Mesothelial cell of epicardium (in vitro differentiated cells): ENCODE measurements at regions not wholly inside any gene's neighbourhood (a gene's known extent, or its start where the extent isn't known, plus 50 kb on each side); places are given as distances from the start of the nearest gene placed in this dataset.
"Not testable (repeated sequence)": the region's sequence is repeated elsewhere in the genome, so short reads cannot be mapped to it uniquely, and the experiment has no call there.

ENCODE experiments used
- DNase-seq, 2 experiments: peaks; one replicate each; pipeline ENCODE4 v3.0.0; 2021; ENCODE audit warnings: low spot score in 2 of 2; ENCODE audit not compliant: unreplicated experiment in 2 of 2
- H3K27ac Mint-ChIP-seq: 2 replicates; pipeline ENCODE4 v1.8.0; 2021; ENCODE audit warnings: mixed read lengths
- H3K27me3 Mint-ChIP-seq: 2 replicates; pipeline ENCODE4 v1.8.0; 2021; ENCODE audit warnings: low read depth, mixed read lengths
- H3K36me3 Mint-ChIP-seq: 2 replicates; pipeline ENCODE4 v1.8.0; 2021; ENCODE audit warnings: mixed read lengths
- H3K4me1 Mint-ChIP-seq: 2 replicates; pipeline ENCODE4 v1.8.0; 2021; ENCODE audit warnings: mixed read lengths
- H3K4me3 Mint-ChIP-seq: 2 replicates; pipeline ENCODE4 v1.8.0; 2021; ENCODE audit warnings: mild to moderate bottlenecking, moderate library complexity, mixed read lengths
- H3K9me3 Mint-ChIP-seq: 2 replicates; pipeline ENCODE4 v1.8.0; 2021; ENCODE audit warnings: mixed read lengths
- TF ChIP-seq, protein P1 (sequence below): fragments of 200-600 bp; sonication (generic); IDR thresholded peaks from one replicate; pipeline ENCODE4 v1.5.0; 2021; ENCODE audit warnings: antibody characterized with exemption; ENCODE audit not compliant: unreplicated experiment

DNA sequence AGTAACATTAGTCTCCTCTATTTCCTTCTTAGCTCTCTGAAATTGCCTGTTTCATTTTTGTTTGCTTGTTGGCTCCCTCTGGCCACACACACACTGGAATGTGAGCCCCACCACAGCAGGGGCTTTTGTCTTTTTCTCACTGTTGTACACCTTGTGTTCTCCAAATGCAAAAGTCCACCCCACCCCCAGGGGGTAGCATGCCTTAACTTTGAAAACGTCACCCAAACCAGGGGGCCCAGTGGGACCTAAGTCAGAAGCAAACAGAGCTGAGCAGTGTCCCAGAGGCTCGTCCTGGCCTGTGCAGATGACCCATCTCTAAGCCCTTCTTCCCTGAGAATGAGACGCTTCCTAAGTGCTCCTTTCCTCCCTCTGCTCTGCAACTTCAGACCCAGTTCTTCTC is 614.1 kb downstream of the UQCRFS1 start:
- H3K9me3 Mint-ChIP-seq = no peaks in the 10 kb centered on the region
- no peaks in the 10 kb centered on the region for H3K36me3 Mint-ChIP-seq
- TF ChIP-seq, protein P1, sequence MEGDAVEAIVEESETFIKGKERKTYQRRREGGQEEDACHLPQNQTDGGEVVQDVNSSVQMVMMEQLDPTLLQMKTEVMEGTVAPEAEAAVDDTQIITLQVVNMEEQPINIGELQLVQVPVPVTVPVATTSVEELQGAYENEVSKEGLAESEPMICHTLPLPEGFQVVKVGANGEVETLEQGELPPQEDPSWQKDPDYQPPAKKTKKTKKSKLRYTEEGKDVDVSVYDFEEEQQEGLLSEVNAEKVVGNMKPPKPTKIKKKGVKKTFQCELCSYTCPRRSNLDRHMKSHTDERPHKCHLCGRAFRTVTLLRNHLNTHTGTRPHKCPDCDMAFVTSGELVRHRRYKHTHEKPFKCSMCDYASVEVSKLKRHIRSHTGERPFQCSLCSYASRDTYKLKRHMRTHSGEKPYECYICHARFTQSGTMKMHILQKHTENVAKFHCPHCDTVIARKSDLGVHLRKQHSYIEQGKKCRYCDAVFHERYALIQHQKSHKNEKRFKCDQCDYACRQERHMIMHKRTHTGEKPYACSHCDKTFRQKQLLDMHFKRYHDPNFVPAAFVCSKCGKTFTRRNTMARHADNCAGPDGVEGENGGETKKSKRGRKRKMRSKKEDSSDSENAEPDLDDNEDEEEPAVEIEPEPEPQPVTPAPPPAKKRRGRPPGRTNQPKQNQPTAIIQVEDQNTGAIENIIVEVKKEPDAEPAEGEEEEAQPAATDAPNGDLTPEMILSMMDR = no peak
- no peaks in the 10 kb centered on the region for H3K4me1 Mint-ChIP-seq
- no peak for DNase-seq
- no peak overlapping the region for H3K4me3 Mint-ChIP-seq
- H3K27me3 Mint-ChIP-seq = peaks cover 42% of the 10 kb centered on the region
- H3K27ac Mint-ChIP-seq = no peak overlapping the region

DNA sequence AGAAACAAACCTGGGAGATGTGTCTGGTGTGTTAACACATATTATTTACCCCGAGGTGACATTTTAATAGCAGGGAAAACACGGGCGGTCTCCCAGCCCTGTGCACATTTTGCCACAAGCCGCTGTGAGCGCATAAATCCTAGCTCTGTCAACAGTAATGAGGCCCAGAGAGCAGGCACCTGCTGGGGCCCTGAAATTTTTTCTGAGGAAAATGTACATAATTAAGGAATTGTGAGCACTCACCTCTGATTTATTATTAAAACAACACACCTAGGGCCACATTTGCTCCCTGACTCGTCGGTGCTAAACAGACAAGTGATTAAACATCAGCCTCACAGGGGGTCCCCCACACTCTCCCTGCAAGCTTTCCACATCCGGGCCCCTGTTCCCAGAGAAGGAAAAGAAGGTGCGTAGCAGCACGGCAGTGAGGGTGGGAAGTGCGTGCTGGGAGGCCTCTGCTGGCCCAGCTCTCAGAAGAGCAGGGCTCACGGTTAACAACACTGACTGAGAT is 616.3 kb downstream of the UQCRFS1 start:
- no peaks in the 10 kb centered on the region for H3K9me3 Mint-ChIP-seq
- no peak overlapping the region for H3K4me3 Mint-ChIP-seq
- peaks cover 43% of the 10 kb centered on the region for H3K27me3 Mint-ChIP-seq
- TF ChIP-seq, protein P1 = no peak
- no peaks in the 10 kb centered on the region for H3K4me1 Mint-ChIP-seq
- no peak for DNase-seq
- no peaks in the 10 kb centered on the region for H3K36me3 Mint-ChIP-seq
- no peak overlapping the region for H3K27ac Mint-ChIP-seq

GRCh38 chr19:28595722-28596480 is 617.0 kb downstream of the UQCRFS1 start:
- peaks cover 43% of the 10 kb centered on the region for H3K27me3 Mint-ChIP-seq
- no peak overlapping the region for H3K4me3 Mint-ChIP-seq
- DNase-seq = no peak
- TF ChIP-seq, protein P1 = no peak
- H3K9me3 Mint-ChIP-seq = no peaks in the 10 kb centered on the region
- H3K4me1 Mint-ChIP-seq = no peaks in the 10 kb centered on the region
- H3K36me3 Mint-ChIP-seq = no peaks in the 10 kb centered on the region
- no peak overlapping the region for H3K27ac Mint-ChIP-seq

GRCh38 chr19:28594737-28595136 is 618.2 kb downstream of the UQCRFS1 start:
- TF ChIP-seq, protein P1 = no peak
- Mint-ChIP-seq H3K27ac (no peak overlapping the region), H3K36me3 (no peaks in the 10 kb centered on the region), H3K27me3 (peaks cover 41% of the 10 kb centered on the region), H3K4me3 (no peak overlapping the region), H3K4me1 (no peaks in the 10 kb centered on the region), H3K9me3 (no peaks in the 10 kb centered on the region)
- no peak for DNase-seq

DNA sequence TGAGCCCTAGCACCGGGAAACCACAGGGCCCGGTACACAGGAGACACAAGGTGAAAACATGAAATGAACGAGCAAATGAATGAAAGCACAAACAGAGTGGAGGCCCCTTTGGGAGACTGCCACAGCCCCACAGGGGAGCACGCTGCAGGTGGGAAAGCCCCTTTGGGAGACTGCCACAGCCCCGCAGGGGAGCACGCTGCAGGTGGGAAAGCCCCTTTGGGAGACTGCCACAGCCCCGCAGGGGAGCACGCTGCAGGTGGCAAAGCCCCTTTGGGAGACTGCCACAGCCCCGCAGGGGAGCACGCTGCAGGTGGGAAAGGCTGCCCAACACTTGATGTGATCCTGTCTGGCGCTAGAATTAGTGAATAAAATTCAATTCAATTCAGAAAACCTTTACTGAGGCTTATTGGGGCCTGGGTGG is 623.0 kb downstream of the UQCRFS1 start:
- not testable (repeated sequence) for DNase-seq, H3K27ac Mint-ChIP-seq, H3K9me3 Mint-ChIP-seq, H3K4me1 Mint-ChIP-seq, H3K36me3 Mint-ChIP-seq, H3K4me3 Mint-ChIP-seq
- H3K27me3 Mint-ChIP-seq = peaks cover 15% of the 10 kb centered on the region

DNA sequence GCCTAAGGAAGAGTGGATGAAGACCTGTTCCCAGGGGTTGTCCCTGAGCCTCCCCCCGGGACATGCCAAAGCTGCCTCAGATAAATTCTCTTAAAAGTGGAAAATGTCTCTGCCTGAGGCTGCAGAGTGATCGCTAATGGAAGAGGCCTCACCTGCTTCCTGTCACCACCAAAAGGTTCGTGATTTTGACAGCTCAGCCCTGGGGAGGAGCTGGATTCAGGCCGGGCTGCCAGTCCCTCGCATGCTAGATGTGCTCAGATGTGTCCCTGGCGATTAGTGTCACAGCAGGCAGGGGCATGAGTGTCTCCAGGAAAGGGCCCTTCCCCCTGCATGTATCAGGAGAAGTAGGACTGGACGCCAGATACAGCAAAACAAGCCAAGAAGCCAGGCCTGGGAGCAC is 626.5 kb downstream of the UQCRFS1 start:
- Mint-ChIP-seq H3K27me3 (peaks cover 5% of the 10 kb centered on the region), H3K36me3 (no peaks in the 10 kb centered on the region), H3K4me3 (no peak overlapping the region), H3K9me3 (no peaks in the 10 kb centered on the region), H3K27ac (no peak overlapping the region), H3K4me1 (peaks cover 1% of the 10 kb centered on the region)
- TF ChIP-seq, protein P1 = no peak
- DNase-seq = no peak
